Loucy (cell line): ENCODE measurements at regions not wholly inside any gene's neighbourhood (a gene's known extent, or its start where the extent isn't known, plus 50 kb on each side); places are given as distances from the start of the nearest gene placed in this dataset.

ENCODE experiments used
- EZH2phosphoT487 ChIP-seq: fragments of 200-600 bp; IDR thresholded peaks from 2 replicates; pipeline ENCODE4 v1.6.1; 2018; ENCODE audit warnings: antibody characterized with exemption, mild to moderate bottlenecking, moderate library complexity, borderline replicate concordance
- TF ChIP-seq, protein P1 (sequence below): fragments of 200-600 bp; sonication (generic); conservative IDR thresholded peaks from 2 replicates; pipeline ENCODE4 v1.5.1; 2014; ENCODE audit warnings: mild to moderate bottlenecking, antibody characterized with exemption, low read length

DNA sequence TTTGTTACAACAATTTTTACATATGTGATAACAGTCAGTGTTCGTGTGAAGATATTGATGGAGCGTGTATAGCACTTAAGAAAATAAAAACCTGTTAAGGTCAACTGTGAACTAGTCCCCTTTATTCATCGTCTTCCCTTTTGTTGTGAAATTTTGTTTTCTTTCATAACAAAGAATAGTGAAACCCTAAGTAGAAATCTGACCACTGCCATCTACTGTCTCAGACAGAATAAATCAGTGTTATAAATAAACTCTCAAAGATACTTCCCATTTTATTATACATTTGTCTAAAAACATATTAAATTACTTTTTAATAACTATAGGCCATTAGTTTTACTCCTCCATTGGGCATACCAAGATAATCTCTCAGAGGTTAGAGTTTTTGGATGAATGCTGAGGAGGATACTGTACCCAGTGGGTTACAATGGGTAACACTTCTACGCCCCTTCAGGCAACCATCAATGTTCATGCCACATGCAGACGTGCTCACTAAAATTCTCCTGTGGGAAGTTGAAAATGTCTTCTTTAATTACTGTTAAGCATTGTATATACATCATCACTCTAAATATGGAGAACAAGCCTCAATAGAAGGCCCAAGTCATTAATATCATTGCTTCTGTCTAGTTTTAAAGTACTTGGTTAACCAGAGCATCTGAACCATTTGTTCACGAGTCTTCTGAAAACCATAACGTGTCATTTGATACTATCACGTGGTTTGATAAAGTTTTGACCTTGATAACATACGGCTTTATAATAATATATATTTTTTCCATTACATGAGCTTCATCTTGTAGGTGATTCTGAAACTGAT lies 171.2 kb downstream of the TMA16 start:
- TF ChIP-seq, protein P1, sequence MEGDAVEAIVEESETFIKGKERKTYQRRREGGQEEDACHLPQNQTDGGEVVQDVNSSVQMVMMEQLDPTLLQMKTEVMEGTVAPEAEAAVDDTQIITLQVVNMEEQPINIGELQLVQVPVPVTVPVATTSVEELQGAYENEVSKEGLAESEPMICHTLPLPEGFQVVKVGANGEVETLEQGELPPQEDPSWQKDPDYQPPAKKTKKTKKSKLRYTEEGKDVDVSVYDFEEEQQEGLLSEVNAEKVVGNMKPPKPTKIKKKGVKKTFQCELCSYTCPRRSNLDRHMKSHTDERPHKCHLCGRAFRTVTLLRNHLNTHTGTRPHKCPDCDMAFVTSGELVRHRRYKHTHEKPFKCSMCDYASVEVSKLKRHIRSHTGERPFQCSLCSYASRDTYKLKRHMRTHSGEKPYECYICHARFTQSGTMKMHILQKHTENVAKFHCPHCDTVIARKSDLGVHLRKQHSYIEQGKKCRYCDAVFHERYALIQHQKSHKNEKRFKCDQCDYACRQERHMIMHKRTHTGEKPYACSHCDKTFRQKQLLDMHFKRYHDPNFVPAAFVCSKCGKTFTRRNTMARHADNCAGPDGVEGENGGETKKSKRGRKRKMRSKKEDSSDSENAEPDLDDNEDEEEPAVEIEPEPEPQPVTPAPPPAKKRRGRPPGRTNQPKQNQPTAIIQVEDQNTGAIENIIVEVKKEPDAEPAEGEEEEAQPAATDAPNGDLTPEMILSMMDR = peak; percentile 31
- TF ChIP-seq EZH2phosphoT487 = no peak
